ENCODE measurements at regions not wholly inside any gene's neighbourhood (a gene's known extent, or its start where the extent isn't known, plus 50 kb on each side); places are given as distances from the start of the nearest gene placed in this dataset.
A peak's percentile ranks its signal among the peaks of the same experiment; 100 is the strongest.

- CTCF ChIA-PET: no interaction called here
- H3K4me3 Mint-ChIP-seq (ENCODE audit: unreplicated experiment): no peak overlapping the region
- no peaks in the 10 kb centered on the region for H3K36me3 Mint-ChIP-seq (ENCODE audit: insufficient read depth, unreplicated experiment)
- POLR2A ChIA-PET: no interaction called here
- TF ChIP-seq CTCF (IDR thresholded peaks at IDR 0.05; ENCODE audit: unreplicated experiment): no peak
- intact Hi-C loops (cut with micrococcal nuclease): no loop called here
- H3K9me3 Mint-ChIP-seq (ENCODE audit: unreplicated experiment): no peaks in the 10 kb centered on the region
- no peak for DNase-seq (ENCODE audit: unreplicated experiment)
- BruUV-seq (replicated peaks): no TSS peak
- no peaks in the 10 kb centered on the region for H3K27me3 Mint-ChIP-seq (ENCODE audit: insufficient read depth, unreplicated experiment)
- H3K27ac Mint-ChIP-seq (ENCODE audit: low read depth, unreplicated experiment): no peak overlapping the region
- no peaks in the 10 kb centered on the region for H3K4me1 Mint-ChIP-seq (ENCODE audit: insufficient read depth, unreplicated experiment)
Measured at GRCh38 chr2:187976986-187977333, 314.7 kb upstream of the GULP1 start.

GRCh38 chr2:187978356-187978755, 313.3 kb upstream of the GULP1 start:
- CTCF ChIA-PET: no interaction called here
- Mint-ChIP-seq H3K36me3 (ENCODE audit: insufficient read depth, unreplicated experiment) (no peaks in the 10 kb centered on the region), H3K27ac (ENCODE audit: low read depth, unreplicated experiment) (no peak overlapping the region), H3K4me3 (ENCODE audit: unreplicated experiment) (no peak overlapping the region), H3K4me1 (ENCODE audit: insufficient read depth, unreplicated experiment) (no peaks in the 10 kb centered on the region), H3K9me3 (ENCODE audit: unreplicated experiment) (no peaks in the 10 kb centered on the region), H3K27me3 (ENCODE audit: insufficient read depth, unreplicated experiment) (no peaks in the 10 kb centered on the region)
- no TSS peak for BruUV-seq (replicated peaks)
- POLR2A ChIA-PET: no interaction called here
- DNase-seq (ENCODE audit: unreplicated experiment): no peak
- intact Hi-C loops (cut with micrococcal nuclease): no loop called here
- TF ChIP-seq CTCF (IDR thresholded peaks at IDR 0.05; ENCODE audit: unreplicated experiment): no peak

GRCh38 chr2:187982668-187983067, 309.0 kb upstream of the GULP1 start:
- Mint-ChIP-seq H3K4me3 (ENCODE audit: unreplicated experiment) (no peak overlapping the region), H3K27ac (ENCODE audit: low read depth, unreplicated experiment) (no peak overlapping the region), H3K36me3 (ENCODE audit: insufficient read depth, unreplicated experiment) (no peaks in the 10 kb centered on the region), H3K9me3 (ENCODE audit: unreplicated experiment) (no peaks in the 10 kb centered on the region), H3K4me1 (ENCODE audit: insufficient read depth, unreplicated experiment) (no peaks in the 10 kb centered on the region), H3K27me3 (ENCODE audit: insufficient read depth, unreplicated experiment) (no peaks in the 10 kb centered on the region)
- CTCF ChIA-PET: interaction anchor here (0.7 kb wide), 1 partner anchor 16 kb away, joined by 3 read pairs; no protein-coding TSS in a partner anchor
- peak; percentile 33 for DNase-seq (ENCODE audit: unreplicated experiment)
- intact Hi-C loops (cut with micrococcal nuclease): no loop called here
- no peak for TF ChIP-seq CTCF (IDR thresholded peaks at IDR 0.05; ENCODE audit: unreplicated experiment)
- BruUV-seq (replicated peaks): no TSS peak
- POLR2A ChIA-PET: no interaction called here

GRCh38 chr2:187985195-187985594, 306.5 kb upstream of the GULP1 start:
- no peaks in the 10 kb centered on the region for H3K36me3 Mint-ChIP-seq (ENCODE audit: insufficient read depth, unreplicated experiment)
- intact Hi-C loops (cut with micrococcal nuclease): no loop called here
- H3K27me3 Mint-ChIP-seq (ENCODE audit: insufficient read depth, unreplicated experiment): no peaks in the 10 kb centered on the region
- POLR2A ChIA-PET: no interaction called here
- H3K9me3 Mint-ChIP-seq (ENCODE audit: unreplicated experiment): no peaks in the 10 kb centered on the region
- no peak overlapping the region for H3K4me3 Mint-ChIP-seq (ENCODE audit: unreplicated experiment)
- TF ChIP-seq CTCF (IDR thresholded peaks at IDR 0.05; ENCODE audit: unreplicated experiment): no peak
- H3K4me1 Mint-ChIP-seq (ENCODE audit: insufficient read depth, unreplicated experiment): no peaks in the 10 kb centered on the region
- no TSS peak for BruUV-seq (replicated peaks)
- CTCF ChIA-PET: no interaction called here
- no peak for DNase-seq (ENCODE audit: unreplicated experiment)
- H3K27ac Mint-ChIP-seq (ENCODE audit: low read depth, unreplicated experiment): no peak overlapping the region

All from MCF 10A (cell line).